Tibial artery (tissue), 4 donors: ENCODE measurements at regions not wholly inside any gene's neighbourhood (a gene's known extent, or its start where the extent isn't known, plus 50 kb on each side); places are given as distances from the start of the nearest gene placed in this dataset.

Experiments used
- DNase-seq, 2 donors: peaks; one replicate each; pipeline ENCODE4 v3.0.0-alpha.2; 2019
- H3K27ac ChIP-seq, 2 donors: fragments of 200-600 bp; sonication (generic) in 1 of 2; 1 replicate in 1 of 2; 2 replicates in 1 of 2; pipeline ENCODE4 v1.5.1; 2018 to 2019; ENCODE audit warnings: mild to moderate bottlenecking in 1 of 2
- H3K27me3 ChIP-seq, 2 donors: fragments of 200-600 bp; sonication (generic) in 1 of 2; one replicate each; pipeline versions ENCODE4 v1.5.1 to v1.6.0; 2016 to 2019
- H3K36me3 ChIP-seq, 3 donors: fragments of 200-600 bp; sonication (generic) in 2 of 3; one replicate each; pipeline ENCODE4 v1.5.1; 2016 to 2019; ENCODE audit warnings: mild to moderate bottlenecking in 2 of 3
- H3K4me1 ChIP-seq, 4 donors: fragments of 200-600 bp; sonication (generic) in 2 of 4; 1 replicate in 3 of 4; 2 replicates in 1 of 4; pipeline ENCODE4 v1.5.1; 2016 to 2019
- H3K4me3 ChIP-seq, 2 donors: fragments of 200-600 bp; sonication (generic) in 1 of 2; 1 replicate in 1 of 2; 2 replicates in 1 of 2; pipeline ENCODE4 v1.5.1; 2018 to 2019; ENCODE audit warnings: mild to moderate bottlenecking in 2 of 2
- H3K9me3 ChIP-seq, 3 donors: fragments of 200-600 bp; sonication (generic) in 1 of 3; one replicate each; pipeline ENCODE4 v1.5.1; 2016 to 2019
- CTCF ChIP-seq, 2 experiments: fragments of 200-600 bp in 1 of 2; fragments of 450-650 bp in 1 of 2; IDR thresholded peaks; one replicate each; pipeline ENCODE4 v1.5.1; 2017 to 2019; ENCODE audit warnings: antibody characterized with exemption in 2 of 2, mild to moderate bottlenecking in 1 of 2, moderate library complexity in 1 of 2
- intact Hi-C: fragments of 100-400 bp; cut with DNase I; formaldehyde crosslinking; loops from one replicate; pipeline ENCODE4 v1.15.0; 2023; ENCODE audit warnings: low total_unique reads

GRCh38 chr21:28776251-28776650 lies 216.4 kb downstream of the LTN1 start:
- H3K4me1 ChIP-seq: peaks cover 0 to 43% (median 13%) of the 10 kb centered on the region in 4 donors
- no peak for DNase-seq
- no peaks in the 10 kb centered on the region for H3K27me3 ChIP-seq
- TF ChIP-seq CTCF (IDR thresholded peaks at IDR 0.05): no peak
- no peaks in the 10 kb centered on the region for H3K36me3 ChIP-seq
- intact Hi-C loops: no loop called here
- H3K4me3 ChIP-seq: no peak overlapping the region
- no peaks in the 10 kb centered on the region for H3K9me3 ChIP-seq
- no peak overlapping the region for H3K27ac ChIP-seq

- intact Hi-C loops: no loop called here
- H3K4me1 ChIP-seq: peaks cover 0 to 55% (median 21%) of the 10 kb centered on the region in 4 donors
- H3K36me3 ChIP-seq: no peaks in the 10 kb centered on the region
- no peaks in the 10 kb centered on the region for H3K9me3 ChIP-seq
- H3K4me3 ChIP-seq: no peak overlapping the region
- peak overlapping the region; percentile 20 to 67 for H3K27ac ChIP-seq
- no peaks in the 10 kb centered on the region for H3K27me3 ChIP-seq
- DNase-seq: no peak
- no peak for TF ChIP-seq CTCF (IDR thresholded peaks at IDR 0.05)
These were observed 217.6 kb downstream of the LTN1 start for GRCh38 chr21:28775071-28775470.

GRCh38 chr21:28773036-28773435 lies 219.6 kb downstream of the LTN1 start:
- no peak overlapping the region for H3K4me3 ChIP-seq
- no peaks in the 10 kb centered on the region for H3K36me3 ChIP-seq
- peak overlapping the region; percentile 67 to 84 for H3K27ac ChIP-seq
- intact Hi-C loops: no loop called here
- H3K27me3 ChIP-seq: no peaks in the 10 kb centered on the region
- no peaks in the 10 kb centered on the region for H3K9me3 ChIP-seq
- TF ChIP-seq CTCF (IDR thresholded peaks at IDR 0.05): no peak
- DNase-seq: no peak
- peaks cover 0 to 72% (median 28%) of the 10 kb centered on the region in 4 donors for H3K4me1 ChIP-seq

GRCh38 chr21:28771790-28772501 lies 220.7 kb downstream of the LTN1 start:
- intact Hi-C loops: no loop called here
- H3K27ac ChIP-seq: peak overlapping the region; percentile 67 to 84
- no peak for TF ChIP-seq CTCF (IDR thresholded peaks at IDR 0.05)

GRCh38 chr21:28770867-28771661 lies 221.6 kb downstream of the LTN1 start:
- no peaks in the 10 kb centered on the region for H3K9me3 ChIP-seq
- no peaks in the 10 kb centered on the region for H3K27me3 ChIP-seq
- peak in 1 of 2 donors; percentile 38 for DNase-seq
- H3K36me3 ChIP-seq: no peaks in the 10 kb centered on the region
- no peak for TF ChIP-seq CTCF (IDR thresholded peaks at IDR 0.05)
- intact Hi-C loops: no loop called here
- peak overlapping the region in 1 of 2 donors; percentile 11 for H3K4me3 ChIP-seq
- H3K4me1 ChIP-seq: peaks cover 0 to 72% (median 28%) of the 10 kb centered on the region in 4 donors
- peak overlapping the region; percentile 67 to 84 for H3K27ac ChIP-seq

More at GRCh38 chr21:28771790-28772501, 220.7 kb downstream of the LTN1 start:
- no peaks in the 10 kb centered on the region for H3K9me3 ChIP-seq
- DNase-seq: no peak
- H3K27me3 ChIP-seq: no peaks in the 10 kb centered on the region
- H3K4me1 ChIP-seq: peaks cover 0 to 72% (median 28%) of the 10 kb centered on the region in 4 donors
- H3K36me3 ChIP-seq: no peaks in the 10 kb centered on the region
- peak overlapping the region in 1 of 2 donors; percentile 11 for H3K4me3 ChIP-seq
